Uterus (tissue), 2 donors: ENCODE measurements at regions not wholly inside any gene's neighbourhood (a gene's known extent, or its start where the extent isn't known, plus 50 kb on each side); places are given as distances from the start of the nearest gene placed in this dataset.

Experiments
- CTCF ChIP-seq, 4 experiments: fragments of 200-600 bp in 2 of 4; fragments of 450-650 bp in 2 of 4; sonication (generic) in 2 of 4; IDR thresholded peaks; one replicate each; pipeline ENCODE4 v1.5.1; 2016 to 2019; ENCODE audit warnings: antibody characterized with exemption in 4 of 4, mild to moderate bottlenecking in 2 of 4, moderate library complexity in 1 of 4
- POLR2A ChIP-seq, 2 donors: fragments of 450-650 bp; IDR thresholded peaks; one replicate each; pipeline ENCODE4 v1.6.1; 2016; ENCODE audit warnings: antibody characterized with exemption in 2 of 2, mild to moderate bottlenecking in 1 of 2, moderate library complexity in 1 of 2

DNA sequence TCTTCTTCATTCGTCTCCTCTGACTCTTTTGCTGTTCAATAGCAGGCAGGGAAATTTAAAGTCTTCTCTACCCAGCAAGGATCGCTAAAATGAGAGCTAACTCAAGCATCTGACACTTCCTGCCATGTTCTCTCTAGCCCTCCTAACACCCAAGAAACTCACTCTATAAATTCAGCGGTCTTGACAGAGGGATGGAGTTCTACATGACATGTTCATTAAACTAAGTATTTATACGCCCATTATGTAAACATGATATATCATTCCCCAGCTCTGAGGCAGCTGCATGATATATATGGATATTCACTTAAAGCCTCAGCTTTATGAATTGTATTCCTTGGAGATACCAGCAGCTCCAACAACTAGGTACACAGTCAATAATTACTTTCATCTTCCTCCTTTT, 231.0 kb downstream of the METTL4 start:
- TF ChIP-seq CTCF (IDR thresholded peaks at IDR 0.05) (no peak), POLR2A (IDR thresholded peaks at IDR 0.05) (no peak)
